K562 (cell line): ENCODE measurements at regions not wholly inside any gene's neighbourhood (a gene's known extent, or its start where the extent isn't known, plus 50 kb on each side); places are given as distances from the start of the nearest gene placed in this dataset.

Source experiments
- ATAC-seq: fragments of 200-7000 bp; cut with Tn5 transposase; 3 replicates; pipeline ENCODE4 v1.9.1; 2020; ENCODE audit warnings: moderate library complexity
- BruUV-seq: library from RNA; stranded (reverse); fragments of 400-500 nt; replicated peaks from 2 replicates; lab custom pipeline; 2021; lab: Mats Ljungman, UMichigan
- CTCF ChIA-PET: fragments of 300-600 bp; formaldehyde crosslinking; extraction: SDS; loops from one replicate; lab custom pipeline; 2021; ENCODE audit warnings: low intra/inter-chr PET ratio; lab: Yijun Ruan, JAX
- POLR2A ChIA-PET: fragments of 300-600, 350-650 bp; sonication (Branson Sonifier 250); formaldehyde crosslinking; extraction: SDS; loops from one replicate; lab custom pipeline; 2021; ENCODE audit warnings: antibody characterized with exemption, inconsistent platforms; lab: Yijun Ruan, JAX
- DNase-seq, 4 experiments: peaks; one replicate each; pipeline versions ENCODE4 v3.0.0 to v3.0.0-alpha.2; 2011 to 2018; ENCODE audit warnings: low spot score in 3 of 4, mixed read lengths in 3 of 4; ENCODE audit errors: extremely low read depth in 1 of 4
- FAIRE-seq: peaks from 2 replicates; lab custom pipeline; 2011; peaks lifted over from hg19 to GRCh38; lab: Jason Lieb, UNC
- H2AFZ ChIP-seq: 2 replicates; pipeline ENCODE4 v1.6.0; 2011; ENCODE audit warnings: low read depth, low read length, control low read depth, inconsistent platforms
- H3K27ac ChIP-seq: fragments of 200-600 bp; 3 replicates; pipeline ENCODE4 v1.8.0; 2011; ENCODE audit warnings: low read depth, mild to moderate bottlenecking, control low read depth, inconsistent platforms, low read length, moderate library complexity, mixed read lengths; ENCODE audit errors: extremely low read depth
- H3K27me3 ChIP-seq, 2 experiments: fragments of 300-600 bp in 1 of 2; 2 replicates in 1 of 2; 3 replicates in 1 of 2; pipeline versions ENCODE4 v1.6.0 to v1.8.0; 2011; ENCODE audit warnings: inconsistent platforms in 2 of 2, low read length in 2 of 2, mild to moderate bottlenecking in 1 of 2, mixed read lengths in 1 of 2, moderate library complexity in 1 of 2; ENCODE audit not compliant: control insufficient read depth in 2 of 2, insufficient read depth in 2 of 2
- H3K36me3 ChIP-seq: fragments of 300-600 bp; 3 replicates; pipeline ENCODE4 v1.8.0; 2011; ENCODE audit warnings: mild to moderate bottlenecking, low read length, inconsistent platforms; ENCODE audit not compliant: control insufficient read depth, insufficient read depth
- H3K4me1 ChIP-seq, 2 experiments: fragments of 200-600 bp in 1 of 2; replicated peaks in 1 of 2; 2 replicates in 1 of 2; 3 replicates in 1 of 2; pipeline versions ENCODE4 v1.5.1 to v1.8.0; 2011; ENCODE audit warnings: inconsistent platforms in 2 of 2, low read length in 2 of 2, mild to moderate bottlenecking in 1 of 2, mixed read lengths in 1 of 2, moderate library complexity in 1 of 2; ENCODE audit not compliant: control insufficient read depth in 2 of 2, insufficient read depth in 2 of 2
- H3K4me2 ChIP-seq: 2 replicates; pipeline ENCODE4 v1.6.1; 2011; ENCODE audit warnings: low read length, control low read depth, inconsistent platforms, mixed read lengths; ENCODE audit not compliant: insufficient read depth
- H3K4me3 ChIP-seq: fragments of 200-600 bp; sonication (generic), shearing (Covaris generic); 2 replicates; pipeline ENCODE4 v1.5.1; 2016; ENCODE audit warnings: control low read depth, inconsistent platforms
- H3K79me2 ChIP-seq: fragments of 200-600 bp; 3 replicates; pipeline ENCODE4 v1.8.0; 2011; ENCODE audit warnings: low read length, inconsistent platforms; ENCODE audit not compliant: control insufficient read depth, insufficient read depth
- H3K9ac ChIP-seq, 2 experiments: 2 replicates each; pipeline versions ENCODE4 v1.6.0 to v1.6.1; 2011; ENCODE audit warnings: low read depth in 2 of 2, low read length in 2 of 2, control low read depth in 1 of 2, inconsistent platforms in 1 of 2, mild to moderate bottlenecking in 1 of 2, mixed read lengths in 1 of 2; ENCODE audit not compliant: insufficient read depth in 1 of 2
- H3K9me1 ChIP-seq: one replicate; pipeline ENCODE4 v1.6.0; 2011; ENCODE audit warnings: inconsistent platforms, mild to moderate bottlenecking, low read length, moderate library complexity; ENCODE audit not compliant: control insufficient read depth, insufficient read depth
- H3K9me3 ChIP-seq: replicated peaks from 2 replicates; pipeline ENCODE4 v1.5.1; 2011; ENCODE audit warnings: low read depth, low read length, inconsistent platforms; ENCODE audit not compliant: control insufficient read depth, insufficient read depth
- H4K20me1 ChIP-seq: replicated peaks from 2 replicates; pipeline ENCODE4 v1.6.1; 2011; ENCODE audit warnings: low read length, inconsistent platforms, mixed read lengths; ENCODE audit not compliant: control insufficient read depth, insufficient read depth
- ADNP ChIP-seq: fragments of 200-800 bp; sonication (Bioruptor generic); IDR thresholded peaks from 2 replicates; pipeline ENCODE4 v1.6.1; 2016; ENCODE audit warnings: missing genetic modification characterization, missing compliant biosample characterization
- ELK3 ChIP-seq: fragments of 450-650 bp; formaldehyde crosslinking; IDR thresholded peaks from 2 replicates; pipeline ENCODE4 v1.4.0; 2020; ENCODE audit warnings: mild to moderate bottlenecking
- HDAC1 ChIP-seq, 2 experiments: fragments of 450-650 bp; IDR thresholded peaks; 2 replicates each; pipeline ENCODE4 v1.6.1; 2016 to 2017; ENCODE audit warnings: inconsistent platforms in 1 of 2, mild to moderate bottlenecking in 1 of 2, moderate library complexity in 1 of 2
- TEAD2 ChIP-seq: fragments of 450-650 bp; IDR thresholded peaks from 2 replicates; pipeline ENCODE4 v1.6.1; 2016; ENCODE audit warnings: missing genetic modification characterization, control low read depth, missing compliant biosample characterization
- TFAM ChIP-seq: fragments of 250-450 bp; sonication (Bioruptor Pico); conservative IDR thresholded peaks from 2 replicates; pipeline ENCODE4 v1.5.0; 2021; ENCODE audit warnings: mild to moderate bottlenecking, moderate library complexity
- ZNF23 ChIP-seq: fragments of 250-450 bp; sonication (Bioruptor Pico); IDR thresholded peaks from 2 replicates; pipeline ENCODE4 v1.4.0; 2020; ENCODE audit warnings: mild to moderate bottlenecking
- WGBS: fragments of 100-300 bp; shearing (Covaris generic); methylation state at CpG from one replicate; pipeline ENCODE4 v1.1.6; 2016; ENCODE audit warnings: low coverage, mixed read lengths; ENCODE audit not compliant: insufficient coverage; ENCODE audit errors: missing lambda C conversion rate; 5-methylcytosine and 5-hydroxymethylcytosine counted together
- in situ Hi-C: fragments of 300-500 bp; cut with MboI; formaldehyde crosslinking; loops from 4 replicates; pipeline ENCODE4 v1.15.0; 2018; ENCODE audit warnings: inconsistent platforms, mixed read lengths
- intact Hi-C: fragments of 100-400 bp; cut with micrococcal nuclease; formaldehyde crosslinking; loops from 2 replicates; pipeline ENCODE4 v1.14.2; 2022

- in situ Hi-C loops, result no loop called here
- TF ChIP-seq TEAD2 (tag) (no peak), ZNF23 (CRISPR knock-in tag) (no peak), HDAC1 (IDR thresholded peaks at IDR 0.05) (no peak), ADNP (tag) (no peak), TFAM (no peak), ELK3 (CRISPR knock-in tag) (no peak)
- POLR2A ChIA-PET, result interaction anchor here (1.3 kb wide), 1 partner anchor 102 kb away, joined by 3 read pairs; no protein-coding TSS in a partner anchor
Observed at GRCh38 chr10:78533098-78533497, 499.4 kb downstream of the RPS24 start.

More at GRCh38 chr10:78533098-78533497, 499.4 kb downstream of the RPS24 start:
- Histone ChIP-seq H3K9me3 (no peaks in the 10 kb centered on the region), H3K27ac (no peak overlapping the region), H3K4me2 (no peak overlapping the region), H4K20me1 (peaks cover 6% of the 10 kb centered on the region; the same call in 1 of the 2 replicates), H2AFZ (no peak overlapping the region), H3K4me1 (no peaks in the 10 kb centered on the region), H3K27me3 (peaks cover 0 to 15% of the 10 kb centered on the region in 2 experiments; a peak in 2 of 5 replicates), H3K4me3 (no peak overlapping the region), H3K9me1 (no peaks in the 10 kb centered on the region), H3K36me3 (no peaks in the 10 kb centered on the region), H3K79me2 (no peaks in the 10 kb centered on the region), H3K9ac (no peak overlapping the region)
- intact Hi-C loops, result no loop called here
- WGBS, result 1% methylated on average over 5 of the region's 5 CpGs
- CTCF ChIA-PET, result no interaction called here
- ATAC-seq, result no peak
- BruUV-seq, result no TSS peak
- no peak for FAIRE-seq
- no peak for DNase-seq
